ENCODE measurements at regions not wholly inside any gene's neighbourhood (a gene's known extent, or its start where the extent isn't known, plus 50 kb on each side); places are given as distances from the start of the nearest gene placed in this dataset.

GRCh38 chr7:18081617-18082016 lies 54.0 kb upstream of the PRPS1L1 start:
- DNase-seq: no peak

DNA sequence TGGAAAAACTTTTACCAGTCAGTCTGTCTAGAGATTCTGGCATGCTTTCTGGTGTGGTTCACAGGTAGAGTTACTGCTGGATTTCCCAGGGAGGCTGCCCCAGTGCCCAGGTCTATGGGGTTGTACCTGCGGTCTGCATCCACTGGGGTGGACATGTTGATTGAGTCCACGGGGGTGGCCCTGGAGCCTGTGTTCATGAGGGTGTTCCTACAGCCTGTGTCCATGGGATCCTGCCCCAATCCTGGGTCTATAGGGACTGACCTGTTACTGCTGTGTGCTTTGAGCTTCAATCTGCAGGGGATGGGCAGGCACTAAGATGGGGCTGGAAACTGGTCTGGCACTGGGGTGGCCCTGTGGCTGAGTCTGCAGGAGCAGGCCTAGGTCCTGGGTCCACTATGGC lies 54.5 kb upstream of the PRPS1L1 start:
- no peak for DNase-seq

GRCh38 chr7:18086165-18087025 lies 58.7 kb upstream of the PRPS1L1 start:
- no peak for DNase-seq

- peak in 1 of 2 donors; percentile 11 for DNase-seq
Measured at GRCh38 chr7:18087026-18087686, 59.5 kb upstream of the PRPS1L1 start.

- DNase-seq: no peak
Measured at GRCh38 chr7:18087687-18088078, 60.0 kb upstream of the PRPS1L1 start.

DNA sequence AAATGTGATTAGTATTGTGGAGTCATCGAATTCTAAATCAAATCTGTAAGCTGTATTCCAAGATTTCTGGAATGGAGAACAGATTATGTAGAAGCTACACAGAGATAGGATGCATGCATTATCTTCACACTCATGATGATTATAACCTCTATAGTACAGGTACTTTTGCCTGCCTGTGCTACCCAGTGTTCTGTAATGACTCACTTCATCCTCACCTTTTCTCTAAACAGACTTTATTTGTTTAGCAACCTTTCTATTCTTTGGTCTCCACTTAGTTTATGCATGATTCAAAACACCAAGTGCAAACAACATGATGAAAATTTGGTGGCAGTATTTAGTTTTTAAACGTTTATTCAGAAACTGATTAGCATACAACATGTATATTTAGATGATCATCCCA lies 68.4 kb upstream of the PRPS1L1 start:
- DNase-seq: no peak

GRCh38 chr7:18102576-18102975 lies 74.9 kb upstream of the PRPS1L1 start:
- no peak for DNase-seq

- no peak for DNase-seq
Measured at GRCh38 chr7:18103436-18104218, 76.0 kb upstream of the PRPS1L1 start.

- no peak for DNase-seq
Measured at GRCh38 chr7:18109762-18110161, 82.1 kb upstream of the PRPS1L1 start.

DNA sequence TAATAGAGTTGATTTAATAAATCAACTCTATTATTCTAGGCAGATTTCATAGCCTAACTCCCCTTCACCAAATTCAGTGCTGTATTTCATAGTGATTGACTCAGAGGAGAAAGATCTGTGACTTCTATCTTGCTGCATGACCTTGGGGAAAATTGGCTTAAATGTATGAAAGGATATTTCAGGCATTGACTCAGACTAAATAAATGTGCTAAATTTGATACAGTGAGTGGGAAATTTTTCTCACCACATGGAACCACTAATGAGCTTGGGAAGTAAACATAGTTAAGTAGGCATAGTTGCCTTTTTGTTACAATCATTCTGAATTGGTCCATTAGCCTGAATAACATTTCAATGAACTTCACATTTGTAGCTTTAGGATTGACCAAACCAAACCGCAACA lies 89.0 kb upstream of the PRPS1L1 start:
- no peak for DNase-seq

DNA sequence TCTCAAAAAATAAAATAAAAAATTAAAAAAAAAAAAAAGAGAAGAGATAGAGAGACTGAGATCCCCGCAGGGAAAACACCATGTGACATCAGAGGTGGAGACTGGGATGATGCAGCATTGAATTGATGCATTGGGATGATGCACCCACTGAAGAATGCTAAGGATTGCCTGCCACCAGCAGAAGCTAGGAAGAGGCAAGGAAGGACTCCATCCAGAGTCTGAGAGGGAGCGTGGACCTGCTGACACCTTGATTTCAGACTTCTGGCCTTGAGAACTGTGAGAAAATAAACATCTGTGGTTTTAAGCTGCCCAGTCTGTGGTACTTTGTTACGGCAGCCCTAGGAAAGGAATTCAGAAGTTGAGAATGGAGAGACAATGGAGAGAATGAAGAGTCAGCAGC lies 89.8 kb upstream of the PRPS1L1 start:
- no peak for DNase-seq

GRCh38 chr7:18119985-18120384 lies 92.3 kb upstream of the PRPS1L1 start:
- DNase-seq: no peak

DNA sequence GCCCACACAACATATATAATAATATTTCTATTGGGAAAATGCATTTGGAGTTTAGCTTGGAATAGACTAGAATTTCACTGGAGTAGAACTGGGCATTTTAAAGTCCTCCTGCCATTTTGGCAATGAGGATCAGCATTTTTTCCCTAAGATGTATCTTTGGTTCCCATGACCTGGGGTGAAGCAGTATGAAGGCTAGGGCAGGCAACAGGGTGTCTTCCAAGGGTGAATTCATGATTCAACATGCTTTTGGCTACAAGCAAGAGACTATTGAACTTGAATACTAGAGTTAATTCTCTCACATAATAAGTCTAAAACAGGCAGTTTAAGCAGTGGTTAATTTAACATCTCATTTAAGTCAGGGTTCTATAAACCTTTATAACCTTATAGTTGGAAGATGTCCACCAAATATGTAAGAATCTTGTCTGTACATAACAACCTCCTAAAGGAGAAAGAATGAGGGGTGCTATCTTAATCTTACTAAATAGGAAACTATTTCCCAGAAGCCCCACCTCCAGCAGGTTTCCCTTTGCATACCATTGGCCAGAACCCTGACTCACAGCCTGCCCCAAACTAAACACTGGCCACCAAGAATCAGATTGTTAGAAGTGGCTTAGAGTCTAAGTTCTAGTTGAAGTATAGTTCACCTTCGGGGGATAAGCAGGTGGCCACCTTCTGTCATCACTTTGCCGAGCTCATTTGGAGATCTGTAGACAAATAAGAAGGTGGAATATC lies 96.0 kb upstream of the PRPS1L1 start:
- DNase-seq: no peak

DNA sequence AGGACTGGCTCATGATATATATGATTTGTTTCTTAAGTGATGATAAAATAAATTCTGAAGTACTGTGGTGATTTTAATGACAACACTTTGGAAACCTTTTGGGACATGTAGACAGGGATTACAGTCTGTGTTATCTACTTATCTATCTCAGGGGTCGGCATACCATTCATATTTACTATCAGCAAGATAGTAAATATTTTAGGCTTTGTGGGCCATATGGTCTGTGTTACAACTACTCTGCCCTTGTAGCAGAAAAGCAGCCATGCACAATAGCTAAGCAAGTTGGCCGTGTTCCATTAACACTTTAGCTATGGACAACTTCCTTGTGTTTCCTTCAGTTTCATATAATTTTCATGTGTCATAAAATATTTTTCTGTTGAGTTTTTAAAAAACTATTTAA lies 97.8 kb upstream of the PRPS1L1 start:
- no peak for DNase-seq

DNA sequence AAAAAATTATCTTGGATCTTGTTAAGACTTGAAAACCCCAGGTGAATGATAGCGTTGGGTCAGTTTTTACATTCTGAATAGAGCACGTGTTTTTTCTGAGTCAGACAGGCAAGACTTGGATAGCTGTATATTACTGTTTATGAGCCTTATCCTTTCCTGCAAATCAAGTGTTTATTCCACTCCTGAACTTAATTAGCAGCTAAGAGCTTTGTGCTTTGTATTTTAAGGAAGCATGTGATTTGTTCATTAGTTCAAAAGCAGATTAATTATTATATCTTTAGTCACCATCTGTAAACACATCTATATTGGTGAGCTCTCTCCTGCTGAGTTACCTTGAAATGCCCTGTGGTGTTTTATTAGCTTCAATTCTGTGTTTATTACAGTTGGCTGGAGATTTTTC lies 98.6 kb upstream of the PRPS1L1 start:
- DNase-seq: no peak

DNA sequence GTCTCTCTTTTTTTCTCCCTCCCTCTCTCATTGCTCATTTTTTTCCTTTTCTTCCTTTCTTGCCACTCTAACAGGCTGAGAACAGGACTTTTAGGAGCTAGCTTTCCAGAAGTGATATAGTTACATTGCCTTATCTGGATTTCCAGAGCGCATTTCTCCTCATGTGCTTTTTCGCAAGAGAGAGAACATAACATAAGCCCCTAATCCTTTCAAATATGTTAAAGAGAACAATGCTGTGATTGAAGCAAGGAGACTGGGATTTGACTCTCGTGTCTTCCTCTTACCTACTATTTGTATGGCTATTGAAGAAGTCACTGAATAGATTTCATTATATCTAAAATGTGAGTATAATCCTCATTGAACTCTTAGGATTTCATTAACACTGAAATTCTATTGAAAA lies 101.2 kb upstream of the PRPS1L1 start:
- DNase-seq: no peak

- no peak for DNase-seq
Measured at GRCh38 chr7:18132811-18133210, 105.2 kb upstream of the PRPS1L1 start.

GRCh38 chr7:18133921-18134320 lies 106.3 kb upstream of the PRPS1L1 start:
- DNase-seq: no peak

DNA sequence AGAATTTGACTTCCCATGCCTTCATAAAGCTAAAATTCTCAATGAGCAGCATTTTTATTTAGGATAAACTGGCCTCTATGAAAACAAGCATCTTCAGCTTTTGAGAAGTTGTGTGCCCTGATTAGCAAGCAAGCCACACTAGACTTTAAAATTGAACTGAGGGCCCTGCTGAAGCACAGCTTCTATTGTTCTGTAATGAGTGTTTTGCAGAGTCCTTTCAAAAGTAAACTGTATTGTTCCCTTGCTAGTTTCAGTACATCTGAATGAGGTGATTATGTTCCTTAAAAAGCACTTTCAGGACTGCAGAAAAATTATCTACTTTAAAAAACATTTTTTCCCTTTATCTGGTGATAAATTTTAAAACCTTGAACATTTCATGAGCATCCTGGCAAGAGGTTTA lies 113.3 kb upstream of the PRPS1L1 start:
- DNase-seq: no peak

DNA sequence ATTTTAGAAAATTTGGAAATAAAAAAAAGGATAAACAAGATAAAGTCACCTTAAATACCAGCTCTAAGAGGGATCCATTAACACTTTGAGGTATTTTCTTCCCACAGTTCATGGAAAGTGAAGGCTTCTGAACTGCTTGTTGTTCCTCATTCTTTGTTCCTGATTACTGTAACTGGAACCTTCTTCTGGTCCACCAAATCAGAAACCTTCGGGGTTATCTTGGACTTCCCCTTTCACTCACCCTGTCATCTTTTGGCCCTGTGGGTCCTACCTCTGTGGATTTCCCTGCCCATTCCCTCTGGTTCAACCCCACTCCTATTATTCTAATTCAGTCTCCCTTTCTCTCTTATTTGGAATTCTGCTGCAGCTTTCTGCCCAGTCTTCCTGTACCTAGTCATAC lies 116.5 kb upstream of the PRPS1L1 start:
- peak in 1 of 2 donors; percentile 49 for DNase-seq

GRCh38 chr7:18145160-18145559 lies 117.5 kb upstream of the PRPS1L1 start:
- DNase-seq: no peak

- no peak for DNase-seq
Measured at GRCh38 chr7:18151422-18151821, 123.8 kb upstream of the PRPS1L1 start.

GRCh38 chr7:18153183-18153748 lies 125.6 kb upstream of the PRPS1L1 start:
- DNase-seq: no peak
